Activated CD4-positive, alpha-beta memory T cell treated with anti-CD3 and anti-CD28 coated beads, Interleukin-2, amount 10 ng/mL, durations not matched to agents 7 days and 5 days (primary cell): ENCODE measurements at regions not wholly inside any gene's neighbourhood (a gene's known extent, or its start where the extent isn't known, plus 50 kb on each side); places are given as distances from the start of the nearest gene placed in this dataset.

ENCODE experiments used
- CTCF ChIA-PET: fragments of 350-600 bp; sonication (Branson Sonifier 250); formaldehyde crosslinking; loops from one replicate; lab custom pipeline; 2021; ENCODE audit warnings: antibody characterized with exemption, inconsistent platforms; lab: Charles Lee
- POLR2A ChIA-PET: fragments of 350-600 bp; sonication (Branson Sonifier 250); formaldehyde crosslinking; loops from one replicate; lab custom pipeline; 2021; ENCODE audit warnings: antibody characterized with exemption; lab: Charles Lee
- DNase-seq: peaks from one replicate; pipeline ENCODE4 v3.0.0-alpha.2; 2020
- H3K27ac Mint-ChIP-seq: one replicate; pipeline ENCODE4 v1.8.0; 2021; ENCODE audit warnings: mild to moderate bottlenecking, mixed read lengths
- H3K27me3 Mint-ChIP-seq: one replicate; pipeline ENCODE4 v1.8.0; 2021; ENCODE audit warnings: mixed read lengths
- H3K36me3 Mint-ChIP-seq: one replicate; pipeline ENCODE4 v1.8.0; 2021; ENCODE audit warnings: low read depth, mixed read lengths
- H3K4me1 Mint-ChIP-seq: one replicate; pipeline ENCODE4 v1.8.0; 2021; ENCODE audit warnings: mixed read lengths
- H3K4me3 Mint-ChIP-seq: one replicate; pipeline ENCODE4 v1.8.0; 2021; ENCODE audit warnings: mild to moderate bottlenecking, mixed read lengths
- H3K9me3 Mint-ChIP-seq: one replicate; pipeline ENCODE4 v1.8.0; 2021; ENCODE audit warnings: mixed read lengths

DNA sequence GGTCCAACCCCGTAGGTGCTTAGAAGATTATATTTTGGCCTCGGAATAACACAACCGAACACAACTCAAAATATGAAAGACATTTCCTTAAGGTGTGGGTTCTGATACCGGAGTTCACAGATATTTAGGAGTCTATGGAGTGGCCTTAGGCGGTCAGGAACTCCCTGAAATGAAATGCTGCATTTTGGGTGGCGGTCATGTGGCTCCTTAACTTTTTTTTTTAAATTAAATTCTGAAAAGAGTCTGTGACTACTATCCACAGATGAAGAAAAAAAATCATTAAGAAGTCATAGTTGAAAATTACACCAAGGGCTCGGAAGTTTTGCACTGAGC, 290.9 kb upstream of the NFE2L3 start:
- Mint-ChIP-seq H3K27me3 (peaks cover 63% of the 10 kb centered on the region), H3K4me3 (peak overlapping the region; percentile 67), H3K4me1 (peaks cover 45% of the 10 kb centered on the region), H3K36me3 (peaks cover 2% of the 10 kb centered on the region), H3K27ac (peak overlapping the region; percentile 62), H3K9me3 (no peaks in the 10 kb centered on the region)
- DNase-seq = no peak
- POLR2A ChIA-PET = no interaction called here
- CTCF ChIA-PET = interaction anchor here (1.9 kb wide), 1 partner anchor 9 kb away, joined by 23 read pairs; no protein-coding TSS in a partner anchor

DNA sequence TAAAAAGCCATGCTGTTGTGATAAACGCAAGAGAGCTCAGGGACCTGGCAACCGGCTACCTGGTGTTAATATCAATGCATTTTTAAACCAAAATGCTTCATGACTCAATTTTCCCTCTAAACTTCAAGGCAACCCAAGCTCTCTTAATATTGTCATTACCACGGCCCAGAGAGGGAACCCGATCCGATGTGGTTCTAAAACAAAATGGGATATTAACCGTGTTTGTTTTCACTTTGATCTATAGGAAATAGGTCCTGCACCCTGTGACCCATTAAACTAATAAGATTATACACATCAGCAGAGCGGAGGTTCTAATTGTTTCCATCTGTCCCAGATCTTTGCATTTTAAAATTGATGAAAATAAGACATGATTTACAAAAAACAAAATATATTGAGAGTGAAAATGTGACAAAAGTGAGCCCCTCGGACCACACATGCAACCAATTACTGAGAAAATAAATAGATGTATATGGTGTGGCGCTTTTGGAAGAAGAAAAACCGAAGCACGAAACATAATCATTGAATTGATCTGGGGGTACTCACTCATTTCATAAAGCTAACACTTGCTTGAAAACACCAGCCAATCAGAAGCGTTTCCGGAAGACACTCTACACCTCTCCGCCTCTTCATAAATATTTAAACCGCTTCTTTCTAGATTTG, 290.3 kb upstream of the NFE2L3 start:
- H3K27me3 Mint-ChIP-seq = peaks cover 67% of the 10 kb centered on the region
- H3K27ac Mint-ChIP-seq = peak overlapping the region; percentile 62
- CTCF ChIA-PET = interaction anchor here (0.8 to 1.9 kb wide), 9 partner anchors 7 to 1299 kb away, joined by 3 to 23 read pairs (median 4); no protein-coding TSS in a partner anchor
- no peaks in the 10 kb centered on the region for H3K9me3 Mint-ChIP-seq
- DNase-seq = no peak
- H3K4me3 Mint-ChIP-seq = peak overlapping the region; percentile 67
- H3K36me3 Mint-ChIP-seq = peaks cover 2% of the 10 kb centered on the region
- peaks cover 45% of the 10 kb centered on the region for H3K4me1 Mint-ChIP-seq
- POLR2A ChIA-PET = interaction anchor here (0.8 to 1.3 kb wide), 4 partner anchors 12 to 340 kb away, joined by 3 to 4 read pairs (median 4); partner anchors contain the start of genes CBX3 and HNRNPA2B1

DNA sequence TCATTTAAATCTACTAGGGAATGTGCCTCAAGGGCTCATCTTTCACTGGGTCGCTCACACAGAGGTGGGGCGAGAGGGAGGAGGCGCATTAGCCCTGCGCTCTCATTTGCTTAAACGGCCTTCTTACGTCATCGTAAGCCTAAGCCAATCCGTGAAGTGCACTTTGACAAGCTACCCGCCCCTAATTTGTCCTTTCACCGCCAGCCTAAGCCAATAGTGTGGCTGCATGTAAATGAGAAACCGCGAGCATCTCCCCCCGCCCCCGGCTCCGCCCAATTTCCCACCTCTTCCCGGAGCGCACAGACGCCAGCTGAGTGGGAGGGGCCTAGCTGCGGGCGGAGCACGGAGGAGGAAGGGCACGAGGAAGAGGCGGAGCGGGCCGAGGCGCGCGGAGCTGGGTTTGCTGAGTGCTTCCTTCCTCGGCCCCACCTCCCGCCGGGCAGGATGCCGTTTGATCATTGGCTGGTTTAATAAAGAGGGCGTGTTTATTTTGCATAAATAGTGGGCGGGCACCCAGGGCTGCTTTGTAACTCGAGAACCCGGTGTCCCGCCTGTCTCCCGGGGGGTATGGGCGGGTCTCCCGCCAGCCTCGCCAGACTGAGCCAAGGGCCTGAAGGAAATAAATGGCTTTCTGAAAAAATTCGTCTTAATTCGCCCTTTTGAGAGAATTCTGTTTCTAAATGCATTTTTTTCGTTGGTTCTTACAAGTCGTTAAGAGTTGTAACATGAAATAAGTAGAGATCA, 289.6 kb upstream of the NFE2L3 start:
- ChIA-PET POLR2A (interaction anchor here (0.8 to 1.3 kb wide), 4 partner anchors 12 to 339 kb away, joined by 3 to 4 read pairs (median 4); partner anchors contain the start of genes CBX3 and HNRNPA2B1), CTCF (interaction anchor here (0.8 to 1.9 kb wide), 9 partner anchors 8 to 1299 kb away, joined by 3 to 23 read pairs (median 4); no protein-coding TSS in a partner anchor)
- Mint-ChIP-seq H3K4me3 (peak overlapping the region; percentile 67), H3K9me3 (no peaks in the 10 kb centered on the region), H3K27ac (peak overlapping the region; percentile 62), H3K36me3 (peaks cover 2% of the 10 kb centered on the region), H3K4me1 (peaks cover 45% of the 10 kb centered on the region), H3K27me3 (peaks cover 71% of the 10 kb centered on the region)
- DNase-seq = peak; percentile 99

DNA sequence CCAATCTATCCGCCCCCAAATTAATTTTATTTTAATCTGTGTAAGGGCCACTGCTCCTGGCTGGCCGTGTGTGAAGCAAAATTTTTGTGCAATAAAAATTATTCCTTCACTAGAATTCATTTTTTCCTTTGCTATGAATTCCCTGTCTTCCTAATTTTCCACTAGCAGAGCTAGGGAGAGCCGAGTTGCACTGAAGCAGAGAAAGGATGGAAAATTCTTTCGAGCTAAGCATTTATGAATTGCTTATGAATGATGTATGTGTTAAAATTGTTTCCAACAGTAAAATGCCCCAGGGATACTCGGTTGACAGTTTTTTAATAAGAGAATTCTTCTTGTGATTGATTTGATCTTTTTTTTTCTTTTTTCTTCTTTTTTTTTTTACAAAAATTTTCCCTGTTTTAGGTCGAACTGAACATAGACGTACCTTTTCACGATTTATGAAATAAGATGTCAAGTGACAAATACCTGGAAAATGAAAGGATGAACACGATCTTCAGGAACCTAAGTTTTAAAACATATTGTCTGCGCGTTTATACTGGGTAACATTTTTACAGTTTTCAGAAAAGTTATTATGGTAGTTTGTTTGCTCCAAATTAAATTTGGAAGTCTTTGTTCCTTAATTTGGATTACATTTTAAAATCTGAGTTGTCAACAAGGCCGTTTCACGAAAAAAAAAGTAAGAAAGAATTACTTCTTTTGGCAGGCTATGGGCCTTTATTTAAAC, 288.8 kb upstream of the NFE2L3 start:
- POLR2A ChIA-PET = interaction anchor here (1.2 kb wide), 1 partner anchor 337 kb away, joined by 4 read pairs; the partner anchor contains the start of gene HNRNPA2B1

DNA sequence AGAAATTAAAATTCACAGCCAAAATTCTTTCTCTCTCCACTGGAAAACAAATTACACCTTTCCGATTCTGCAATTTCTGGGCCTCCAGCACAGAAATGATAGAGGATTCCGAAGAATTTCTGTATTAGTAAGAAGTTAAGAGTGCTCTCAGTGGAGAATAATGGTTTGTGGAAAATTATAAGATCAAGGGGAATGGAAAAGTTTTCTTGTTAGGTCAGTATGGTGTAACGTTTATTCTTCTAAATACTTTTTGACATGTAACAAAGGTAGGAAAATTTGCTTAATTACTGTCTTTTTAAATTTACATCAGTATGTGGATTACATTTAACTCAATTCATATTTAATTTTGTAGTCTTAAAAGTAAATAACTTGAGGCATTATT, 288.3 kb upstream of the NFE2L3 start:
- ChIA-PET POLR2A (no interaction called here), CTCF (no interaction called here)
- H3K9me3 Mint-ChIP-seq = no peaks in the 10 kb centered on the region
- H3K4me1 Mint-ChIP-seq = peaks cover 43% of the 10 kb centered on the region
- H3K4me3 Mint-ChIP-seq = no peak overlapping the region
- peaks cover 2% of the 10 kb centered on the region for H3K36me3 Mint-ChIP-seq
- no peak overlapping the region for H3K27ac Mint-ChIP-seq
- H3K27me3 Mint-ChIP-seq = peaks cover 79% of the 10 kb centered on the region
- no peak for DNase-seq

More for the DNA sequence above, 288.8 kb upstream of the NFE2L3 start:
- H3K27ac Mint-ChIP-seq = no peak overlapping the region
- peaks cover 2% of the 10 kb centered on the region for H3K36me3 Mint-ChIP-seq
- no peaks in the 10 kb centered on the region for H3K9me3 Mint-ChIP-seq
- peak overlapping the region; percentile 67 for H3K4me3 Mint-ChIP-seq
- DNase-seq = no peak
- H3K4me1 Mint-ChIP-seq = peaks cover 45% of the 10 kb centered on the region
- CTCF ChIA-PET = interaction anchor here (1.0 to 1.9 kb wide), 6 partner anchors 9 to 1298 kb away, joined by 3 to 23 read pairs (median 5); no protein-coding TSS in a partner anchor
- H3K27me3 Mint-ChIP-seq = peaks cover 77% of the 10 kb centered on the region

DNA sequence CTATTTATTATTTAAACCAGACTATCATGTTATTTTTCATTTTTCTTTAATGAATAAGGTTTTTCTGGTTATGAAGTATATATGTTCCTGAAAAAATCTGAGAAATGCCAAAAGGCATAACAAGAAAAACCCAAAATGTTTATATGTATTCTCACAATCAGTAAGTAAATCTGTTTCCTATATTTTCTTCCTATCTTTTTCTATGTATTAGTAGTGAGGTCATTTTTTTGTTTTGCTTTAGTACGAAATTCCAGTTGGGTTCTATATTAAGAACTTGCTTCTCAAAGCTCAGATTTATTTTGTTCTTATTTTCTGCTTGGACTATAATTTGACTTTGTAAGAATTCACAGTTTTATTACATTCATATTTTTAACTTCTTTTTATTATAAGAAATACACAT, 287.5 kb upstream of the NFE2L3 start:
- H3K4me3 Mint-ChIP-seq = no peak overlapping the region
- peaks cover 79% of the 10 kb centered on the region for H3K27me3 Mint-ChIP-seq
- ChIA-PET POLR2A (interaction anchor here (1.0 kb wide), 1 partner anchor 7 kb away, joined by 3 read pairs; no protein-coding TSS in a partner anchor), CTCF (interaction anchor here (0.5 to 1.6 kb wide), 3 partner anchors 8 to 817 kb away, joined by 3 to 7 read pairs (median 3); no protein-coding TSS in a partner anchor)
- no peak overlapping the region for H3K27ac Mint-ChIP-seq
- peaks cover 2% of the 10 kb centered on the region for H3K36me3 Mint-ChIP-seq
- DNase-seq = no peak
- H3K9me3 Mint-ChIP-seq = no peaks in the 10 kb centered on the region
- H3K4me1 Mint-ChIP-seq = peaks cover 35% of the 10 kb centered on the region

DNA sequence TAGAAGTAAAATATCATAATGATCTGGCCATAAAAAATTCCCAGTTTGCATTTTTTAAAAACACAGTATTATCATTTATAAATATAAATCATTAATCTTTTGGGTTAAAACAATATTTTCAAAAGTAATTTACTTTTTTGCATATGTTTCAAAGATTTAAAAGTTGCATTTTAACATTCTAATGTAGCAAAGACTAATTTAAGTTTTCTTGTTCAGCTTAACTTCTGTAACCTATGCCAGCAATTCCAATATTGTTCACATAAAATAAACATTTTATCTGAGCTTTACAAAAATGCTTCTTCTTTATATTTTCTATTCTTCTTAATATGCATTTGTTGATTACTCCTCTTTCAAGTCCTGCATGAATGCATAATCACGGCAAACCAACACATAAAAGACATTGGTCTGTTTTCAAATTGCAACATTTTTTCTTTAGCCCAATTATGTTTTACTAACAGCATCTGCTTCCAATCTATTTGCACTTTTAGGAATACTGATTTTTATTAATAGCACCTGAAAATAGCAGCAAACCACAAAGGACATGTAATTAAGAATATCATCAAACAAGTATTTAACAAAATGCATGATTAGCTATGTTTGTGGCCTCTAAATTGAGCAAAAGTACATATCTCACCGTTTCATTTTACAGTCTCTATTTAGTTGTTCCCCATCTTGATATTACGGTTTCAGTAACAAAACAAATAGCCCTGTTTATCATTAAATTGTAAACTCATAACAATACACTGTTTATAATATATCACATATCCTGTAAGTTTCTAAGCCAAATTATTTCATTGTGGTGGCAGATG, 286.9 kb upstream of the NFE2L3 start:
- POLR2A ChIA-PET = interaction anchor here (1.0 kb wide), 1 partner anchor 8 kb away, joined by 3 read pairs; no protein-coding TSS in a partner anchor

DNA sequence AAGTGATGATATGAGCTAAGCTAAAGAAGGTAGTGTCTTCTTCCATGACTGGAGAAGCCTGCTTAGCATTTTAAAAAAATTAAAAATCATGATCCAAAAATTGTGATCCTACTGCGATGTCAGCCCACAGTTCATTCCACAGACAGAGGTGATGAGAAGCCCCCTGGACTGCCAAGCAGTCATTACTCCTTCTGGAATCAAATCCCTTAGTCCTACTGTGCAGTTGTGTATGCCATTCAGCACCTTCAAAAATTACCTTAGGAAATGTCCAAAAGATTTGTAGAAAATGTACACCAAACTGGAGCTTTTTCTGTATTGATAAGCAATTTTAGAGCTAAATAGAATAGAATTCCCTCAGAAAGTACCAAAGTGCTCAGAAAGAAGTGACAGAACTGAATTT, 283.5 kb upstream of the NFE2L3 start:
- POLR2A ChIA-PET = no interaction called here
- peaks cover 2% of the 10 kb centered on the region for H3K36me3 Mint-ChIP-seq
- DNase-seq = no peak
- CTCF ChIA-PET = interaction anchor here (0.9 kb wide), 1 partner anchor 24 kb away, joined by 3 read pairs; no protein-coding TSS in a partner anchor
- no peak overlapping the region for H3K4me3 Mint-ChIP-seq
- no peaks in the 10 kb centered on the region for H3K9me3 Mint-ChIP-seq
- H3K4me1 Mint-ChIP-seq = peaks cover 2% of the 10 kb centered on the region
- no peak overlapping the region for H3K27ac Mint-ChIP-seq
- peaks cover 67% of the 10 kb centered on the region for H3K27me3 Mint-ChIP-seq

More for the DNA sequence above, 286.9 kb upstream of the NFE2L3 start:
- Mint-ChIP-seq H3K4me1 (peaks cover 29% of the 10 kb centered on the region), H3K9me3 (no peaks in the 10 kb centered on the region), H3K27ac (no peak overlapping the region), H3K27me3 (peaks cover 79% of the 10 kb centered on the region), H3K4me3 (no peak overlapping the region), H3K36me3 (peaks cover 2% of the 10 kb centered on the region)
- no peak for DNase-seq
- CTCF ChIA-PET = interaction anchor here (0.5 to 1.6 kb wide), 4 partner anchors 8 to 817 kb away, joined by 3 to 7 read pairs (median 4); no protein-coding TSS in a partner anchor

DNA sequence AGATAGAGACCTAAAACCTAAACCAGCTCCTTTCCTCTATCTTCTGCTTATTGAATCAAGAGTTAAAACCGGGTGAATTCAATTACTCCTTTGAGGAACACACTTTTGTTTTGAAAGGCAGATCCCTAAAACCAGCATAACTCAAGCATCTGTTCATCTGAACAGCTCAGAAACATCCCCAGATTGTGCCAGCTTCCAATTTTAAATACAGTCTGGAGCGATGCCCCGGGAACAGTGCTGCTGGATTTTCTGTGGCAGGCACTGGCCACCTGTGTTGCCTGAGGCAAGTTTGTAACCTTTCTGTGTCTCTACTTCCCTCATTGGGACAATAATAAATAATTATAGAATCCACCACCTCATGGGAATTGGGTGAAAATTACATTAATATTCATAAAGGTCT, 281.4 kb upstream of the NFE2L3 start:
- Mint-ChIP-seq H3K4me3 (no peak overlapping the region), H3K4me1 (no peaks in the 10 kb centered on the region), H3K27me3 (peaks cover 73% of the 10 kb centered on the region), H3K9me3 (no peaks in the 10 kb centered on the region), H3K27ac (no peak overlapping the region), H3K36me3 (no peaks in the 10 kb centered on the region)
- POLR2A ChIA-PET = no interaction called here
- no peak for DNase-seq
- CTCF ChIA-PET = interaction anchor here (0.6 to 1.8 kb wide), 2 partner anchors 19 to 401 kb away, joined by 3 to 4 read pairs; no protein-coding TSS in a partner anchor

DNA sequence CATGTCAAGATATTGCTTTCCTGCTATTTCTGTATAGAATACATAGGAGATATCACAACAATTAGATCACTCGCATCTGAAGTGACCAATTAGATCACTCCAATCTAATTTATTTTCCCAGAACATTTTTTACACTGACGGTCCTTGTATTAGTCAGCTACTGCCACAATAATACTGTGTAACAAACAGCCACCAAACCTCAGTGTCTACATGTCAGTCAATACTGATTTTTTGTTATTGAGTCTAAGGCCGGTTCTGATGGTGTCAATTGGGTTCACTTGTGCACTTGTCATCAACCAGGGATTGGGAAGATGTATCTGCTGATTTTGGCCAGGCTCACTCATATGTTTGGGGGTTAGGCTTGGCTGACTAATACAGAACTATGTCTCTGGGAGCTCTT, 275.9 kb upstream of the NFE2L3 start:
- H3K27ac Mint-ChIP-seq = no peak overlapping the region
- ChIA-PET POLR2A (interaction anchor here (1.2 kb wide), 1 partner anchor 17 kb away, joined by 3 read pairs; no protein-coding TSS in a partner anchor), CTCF (no interaction called here)
- H3K4me3 Mint-ChIP-seq = no peak overlapping the region
- H3K9me3 Mint-ChIP-seq = no peaks in the 10 kb centered on the region
- H3K4me1 Mint-ChIP-seq = no peaks in the 10 kb centered on the region
- H3K36me3 Mint-ChIP-seq = no peaks in the 10 kb centered on the region
- no peak for DNase-seq
- peaks cover 63% of the 10 kb centered on the region for H3K27me3 Mint-ChIP-seq

DNA sequence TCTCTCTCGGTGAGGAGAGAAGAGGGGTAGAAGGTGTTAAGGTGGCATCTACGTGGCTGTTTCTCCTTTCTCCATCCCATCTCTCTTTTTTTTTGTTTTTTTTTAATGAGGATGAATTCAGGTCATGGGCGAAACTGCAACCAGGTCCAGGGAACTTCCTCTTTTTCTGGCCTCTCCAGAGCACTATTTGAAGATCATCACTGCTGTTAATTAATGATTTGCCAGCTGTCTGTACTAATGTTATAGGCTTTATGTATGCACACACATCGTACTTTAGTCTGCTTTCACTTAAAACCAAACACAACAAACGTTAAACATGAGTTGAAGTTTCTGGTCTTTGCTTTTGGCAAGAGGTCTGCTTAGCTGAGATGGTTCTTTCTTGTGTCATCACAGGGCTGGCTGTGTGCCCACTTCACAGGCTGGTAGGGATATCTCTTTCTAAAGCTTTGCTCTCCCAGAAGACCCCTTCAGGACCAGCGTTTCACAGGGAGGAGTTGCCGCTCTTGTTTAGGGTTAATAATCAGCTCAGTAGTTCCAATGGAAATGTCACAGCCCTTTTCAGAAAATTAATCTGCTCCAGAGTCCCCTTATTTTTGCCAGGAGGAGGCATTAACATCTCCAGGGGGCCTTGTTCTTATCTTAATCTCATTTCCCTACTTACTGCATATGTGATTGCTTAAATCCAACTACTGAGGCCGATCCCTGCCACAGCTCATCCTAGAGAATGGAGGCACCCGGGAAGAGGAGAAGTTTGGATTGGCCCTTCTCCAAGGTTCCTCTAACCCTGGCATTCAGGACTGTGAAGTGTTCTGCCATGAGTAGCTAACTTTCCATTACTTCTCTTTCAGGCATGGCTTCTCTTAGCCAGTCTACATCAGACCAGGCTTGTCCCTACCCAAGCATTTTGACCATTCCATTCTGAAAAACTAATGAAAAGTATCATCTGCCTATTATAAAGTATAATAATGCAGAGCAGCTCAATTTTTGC, 273.9 kb upstream of the NFE2L3 start:
- H3K36me3 Mint-ChIP-seq = no peaks in the 10 kb centered on the region
- DNase-seq = no peak
- no peak overlapping the region for H3K4me3 Mint-ChIP-seq
- no peaks in the 10 kb centered on the region for H3K4me1 Mint-ChIP-seq
- CTCF ChIA-PET = no interaction called here
- H3K9me3 Mint-ChIP-seq = no peaks in the 10 kb centered on the region
- POLR2A ChIA-PET = no interaction called here
- H3K27me3 Mint-ChIP-seq = peaks cover 66% of the 10 kb centered on the region
- no peak overlapping the region for H3K27ac Mint-ChIP-seq
